PC-3 (cell line): ENCODE measurements at regions not wholly inside any gene's neighbourhood (a gene's known extent, or its start where the extent isn't known, plus 50 kb on each side); places are given as distances from the start of the nearest gene placed in this dataset.

Experiments
- ATAC-seq: fragments of 200-7000 bp; cut with Tn5 transposase; 2 replicates; pipeline ENCODE4 v1.9.1; 2020; ENCODE audit warnings: mild to moderate bottlenecking, moderate library complexity
- BruUV-seq: library from RNA; stranded (reverse); fragments of 400-500 nt; replicated peaks from 2 replicates; lab custom pipeline; 2021; lab: Mats Ljungman, UMichigan
- CTCF ChIA-PET: fragments of 300-600 bp; sonication (Branson Sonifier 250); formaldehyde crosslinking; loops from one replicate; lab custom pipeline; 2022; ENCODE audit warnings: antibody characterized with exemption; lab: Charles Lee
- POLR2A ChIA-PET: fragments of 300-600 bp; sonication (Branson Sonifier 250); formaldehyde crosslinking; loops from one replicate; lab custom pipeline; 2022; ENCODE audit warnings: antibody characterized with exemption; ENCODE audit not compliant: unreplicated experiment; lab: Charles Lee
- DNase-seq: peaks from one replicate; pipeline ENCODE4 v3.0.0-alpha.2; 2015
- H2AFZ ChIP-seq: fragments of 300-600 bp; sonication (generic); 2 replicates; pipeline ENCODE4 v1.6.0; 2016; ENCODE audit warnings: antibody characterized with exemption, low read length
- H3F3A ChIP-seq: fragments of 300-600 bp; sonication (generic); one replicate; pipeline ENCODE4 v1.6.0; 2017; ENCODE audit warnings: antibody characterized with exemption, low read length, control low read depth, mild to moderate bottlenecking; ENCODE audit not compliant: unreplicated experiment
- H3K27ac ChIP-seq: fragments of 300-600 bp; sonication (generic); 2 replicates; pipeline ENCODE4 v1.5.1; 2016; ENCODE audit warnings: mild to moderate bottlenecking, low read length
- H3K27me3 ChIP-seq: fragments of 300-600 bp; sonication (generic); 2 replicates; pipeline ENCODE4 v1.6.1; 2016; ENCODE audit warnings: low read length, mixed read lengths
- H3K36me3 ChIP-seq: fragments of 300-600 bp; sonication (generic); 2 replicates; pipeline ENCODE4 v1.6.1; 2016; ENCODE audit warnings: low read depth, mixed run types, low read length, mixed read lengths
- H3K4me1 ChIP-seq: fragments of 300-600 bp; sonication (generic); 2 replicates; pipeline ENCODE4 v1.5.1; 2016; ENCODE audit warnings: low read length; ENCODE audit not compliant: insufficient read depth
- H3K4me2 ChIP-seq: fragments of 300-600 bp; sonication (generic); 2 replicates; pipeline ENCODE4 v1.6.0; 2016; ENCODE audit warnings: low read length
- H3K4me3 ChIP-seq: fragments of 300-600 bp; sonication (generic); 2 replicates; pipeline ENCODE4 v1.5.1; 2016; ENCODE audit warnings: mild to moderate bottlenecking, low read length, mixed read lengths
- H3K79me2 ChIP-seq: fragments of 300-600 bp; sonication (generic); 2 replicates; pipeline ENCODE4 v1.6.1; 2017; ENCODE audit warnings: low read length, mixed read lengths
- H3K9ac ChIP-seq: fragments of 300-600 bp; sonication (generic); 2 replicates; pipeline ENCODE4 v1.6.0; 2016; ENCODE audit warnings: mild to moderate bottlenecking, low read length
- H3K9me2 ChIP-seq: fragments of 300-600 bp; sonication (generic); replicated peaks from 2 replicates; pipeline ENCODE4 v1.6.1; 2016; ENCODE audit warnings: mixed run types, low read length, mixed read lengths
- H3K9me3 ChIP-seq: fragments of 300-600 bp; sonication (generic); 2 replicates; pipeline ENCODE4 v1.6.1; 2016; ENCODE audit warnings: low read length, mixed read lengths
- H4K20me1 ChIP-seq: fragments of 300-600 bp; sonication (generic); 2 replicates; pipeline ENCODE4 v1.6.1; 2016; ENCODE audit warnings: low read length, mixed read lengths
- EZH2 ChIP-seq: fragments of 300-600 bp; sonication (generic); IDR thresholded peaks from one replicate; pipeline ENCODE4 v1.6.1; 2017; ENCODE audit warnings: antibody characterized with exemption, mild to moderate bottlenecking, low read length; ENCODE audit not compliant: unreplicated experiment
- EZH2phosphoT487 ChIP-seq: fragments of 300-600 bp; sonication (generic); IDR thresholded peaks from 2 replicates; pipeline ENCODE4 v1.6.1; 2018; ENCODE audit warnings: mild to moderate bottlenecking, antibody characterized with exemption, low read length, borderline replicate concordance
- intact Hi-C: fragments of 100-400 bp; cut with micrococcal nuclease; formaldehyde crosslinking; loops from 2 replicates; pipeline ENCODE4 v1.9.0; 2023
- TF ChIP-seq, protein P1 (sequence below): fragments of 300-600 bp; sonication (generic); conservative IDR thresholded peaks from 2 replicates; pipeline ENCODE4 v1.5.1; 2017; ENCODE audit warnings: antibody characterized with exemption, low read depth, mild to moderate bottlenecking, low read length

- Histone ChIP-seq H2AFZ (no peak overlapping the region), H3K4me2 (no peak overlapping the region), H3K27ac (no peak overlapping the region), H3K4me3 (no peak overlapping the region), H3K9me3 (no peaks in the 10 kb centered on the region), H3K4me1 (no peaks in the 10 kb centered on the region), H4K20me1 (no peaks in the 10 kb centered on the region), H3F3A (no peaks in the 10 kb centered on the region), H3K9me2 (no peaks in the 10 kb centered on the region), H3K79me2 (no peaks in the 10 kb centered on the region), H3K27me3 (no peaks in the 10 kb centered on the region), H3K36me3 (no peaks in the 10 kb centered on the region), H3K9ac (no peak overlapping the region)
- TF ChIP-seq, protein P1, sequence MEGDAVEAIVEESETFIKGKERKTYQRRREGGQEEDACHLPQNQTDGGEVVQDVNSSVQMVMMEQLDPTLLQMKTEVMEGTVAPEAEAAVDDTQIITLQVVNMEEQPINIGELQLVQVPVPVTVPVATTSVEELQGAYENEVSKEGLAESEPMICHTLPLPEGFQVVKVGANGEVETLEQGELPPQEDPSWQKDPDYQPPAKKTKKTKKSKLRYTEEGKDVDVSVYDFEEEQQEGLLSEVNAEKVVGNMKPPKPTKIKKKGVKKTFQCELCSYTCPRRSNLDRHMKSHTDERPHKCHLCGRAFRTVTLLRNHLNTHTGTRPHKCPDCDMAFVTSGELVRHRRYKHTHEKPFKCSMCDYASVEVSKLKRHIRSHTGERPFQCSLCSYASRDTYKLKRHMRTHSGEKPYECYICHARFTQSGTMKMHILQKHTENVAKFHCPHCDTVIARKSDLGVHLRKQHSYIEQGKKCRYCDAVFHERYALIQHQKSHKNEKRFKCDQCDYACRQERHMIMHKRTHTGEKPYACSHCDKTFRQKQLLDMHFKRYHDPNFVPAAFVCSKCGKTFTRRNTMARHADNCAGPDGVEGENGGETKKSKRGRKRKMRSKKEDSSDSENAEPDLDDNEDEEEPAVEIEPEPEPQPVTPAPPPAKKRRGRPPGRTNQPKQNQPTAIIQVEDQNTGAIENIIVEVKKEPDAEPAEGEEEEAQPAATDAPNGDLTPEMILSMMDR: no peak
- no peak for TF ChIP-seq EZH2
- TF ChIP-seq EZH2phosphoT487: no peak
- ATAC-seq (no peak), DNase-seq (no peak)
- BruUV-seq: no TSS peak
- ChIA-PET CTCF (no interaction called here), POLR2A (no interaction called here)
- intact Hi-C loops: no loop called here
Observed at GRCh38 chr15:70187331-70187730, 89.6 kb upstream of the TLE3 start.

DNA sequence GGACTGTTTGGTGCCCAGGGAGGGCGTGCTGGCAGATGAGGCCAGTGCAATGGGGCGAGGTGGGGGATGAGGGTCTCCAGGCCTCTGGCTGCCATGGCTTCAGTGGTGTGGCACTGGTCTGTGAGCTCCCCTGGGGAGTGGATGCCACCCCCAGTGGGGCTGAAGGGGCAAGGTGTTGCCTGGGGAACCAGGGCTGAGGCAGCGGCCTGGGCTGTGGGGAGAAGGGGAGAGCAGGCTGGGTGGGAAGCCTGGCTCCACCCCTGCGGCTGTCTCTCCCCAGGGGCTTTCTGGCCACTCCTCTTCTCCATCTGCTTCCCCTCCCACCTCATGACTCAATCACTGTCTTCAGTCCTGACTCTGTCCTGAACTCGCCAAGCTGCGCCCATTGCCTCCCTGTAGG, 88.4 kb upstream of the TLE3 start:
- Histone ChIP-seq H3K36me3 (no peaks in the 10 kb centered on the region), H3K27ac (no peak overlapping the region), H3K9me3 (no peaks in the 10 kb centered on the region), H3K79me2 (no peaks in the 10 kb centered on the region), H3K4me3 (no peak overlapping the region), H3K27me3 (no peaks in the 10 kb centered on the region), H2AFZ (no peak overlapping the region), H3K9me2 (no peaks in the 10 kb centered on the region), H3K4me2 (no peak overlapping the region), H3K9ac (no peak overlapping the region), H3K4me1 (no peaks in the 10 kb centered on the region), H4K20me1 (no peaks in the 10 kb centered on the region), H3F3A (no peaks in the 10 kb centered on the region)
- no TSS peak for BruUV-seq
- intact Hi-C loops: no loop called here
- POLR2A ChIA-PET: no interaction called here
- TF ChIP-seq EZH2phosphoT487: no peak
- no peak for TF ChIP-seq EZH2
- TF ChIP-seq, protein P1: no peak
- ATAC-seq: no peak
- CTCF ChIA-PET: no interaction called here
- no peak for DNase-seq

DNA sequence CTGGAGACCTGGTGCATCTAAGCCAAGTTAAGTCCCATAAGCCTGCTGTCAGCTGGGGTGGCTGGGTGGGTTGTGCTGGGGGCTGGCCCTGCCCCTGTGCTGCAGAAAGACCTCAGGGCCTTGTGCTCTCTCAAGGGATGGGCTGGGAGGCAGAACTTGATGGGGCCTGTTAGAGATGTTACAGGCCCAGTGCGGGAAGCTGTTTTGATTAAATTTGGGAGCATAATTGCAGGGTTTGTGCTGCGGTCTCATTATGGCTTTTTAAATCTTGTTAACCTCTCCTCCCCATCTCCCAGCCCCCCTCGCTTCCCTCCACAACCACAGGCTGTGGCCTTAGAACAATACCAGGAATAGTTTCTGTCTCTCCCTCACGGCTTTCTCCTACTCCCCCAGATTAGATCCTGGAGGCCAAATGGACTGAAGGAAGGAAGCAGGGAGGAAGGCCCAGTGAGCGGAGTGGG, 87.6 kb upstream of the TLE3 start:
- BruUV-seq: no TSS peak
- Histone ChIP-seq H3K9ac (no peak overlapping the region), H3K4me1 (no peaks in the 10 kb centered on the region), H3F3A (no peaks in the 10 kb centered on the region), H3K4me2 (no peak overlapping the region), H3K4me3 (no peak overlapping the region), H3K27me3 (no peaks in the 10 kb centered on the region), H3K9me2 (no peaks in the 10 kb centered on the region), H3K9me3 (no peaks in the 10 kb centered on the region), H3K79me2 (no peaks in the 10 kb centered on the region), H4K20me1 (no peaks in the 10 kb centered on the region), H3K27ac (no peak overlapping the region), H3K36me3 (no peaks in the 10 kb centered on the region), H2AFZ (no peak overlapping the region)
- DNase-seq (no peak), ATAC-seq (no peak)
- intact Hi-C loops: no loop called here
- no peak for TF ChIP-seq EZH2phosphoT487
- TF ChIP-seq, protein P1: no peak
- TF ChIP-seq EZH2: no peak
- ChIA-PET POLR2A (no interaction called here), CTCF (no interaction called here)
